Activated naive CD4-positive, alpha-beta T cell treated with anti-CD3 and anti-CD28 coated beads, Interleukin-2, amount 50 U/mL, for 24 hours (primary cell): ENCODE measurements at regions not wholly inside any gene's neighbourhood (a gene's known extent, or its start where the extent isn't known, plus 50 kb on each side); places are given as distances from the start of the nearest gene placed in this dataset.

Source experiments
- H3K27ac Mint-ChIP-seq: one replicate; pipeline ENCODE4 v1.8.0; 2021; ENCODE audit warnings: mild to moderate bottlenecking, mixed read lengths
- H3K27me3 Mint-ChIP-seq: one replicate; pipeline ENCODE4 v1.8.0; 2021; ENCODE audit warnings: mixed read lengths
- H3K36me3 Mint-ChIP-seq: one replicate; pipeline ENCODE4 v1.8.0; 2021; ENCODE audit warnings: mixed read lengths
- H3K4me1 Mint-ChIP-seq: one replicate; pipeline ENCODE4 v1.8.0; 2021; ENCODE audit warnings: mixed read lengths
- H3K4me3 Mint-ChIP-seq: one replicate; pipeline ENCODE4 v1.8.0; 2021; ENCODE audit warnings: mild to moderate bottlenecking, mixed read lengths
- H3K9me3 Mint-ChIP-seq: one replicate; pipeline ENCODE4 v1.8.0; 2021; ENCODE audit warnings: mixed read lengths

GRCh38 chr1:193944454-193944853, 758.0 kb upstream of the B3GALT2 start:
- H3K27ac Mint-ChIP-seq = no peak overlapping the region
- no peak overlapping the region for H3K4me3 Mint-ChIP-seq
- H3K9me3 Mint-ChIP-seq = no peaks in the 10 kb centered on the region
- peaks cover 2% of the 10 kb centered on the region for H3K36me3 Mint-ChIP-seq
- no peaks in the 10 kb centered on the region for H3K4me1 Mint-ChIP-seq
- no peaks in the 10 kb centered on the region for H3K27me3 Mint-ChIP-seq

- H3K9me3 Mint-ChIP-seq = no peaks in the 10 kb centered on the region
- H3K4me1 Mint-ChIP-seq = no peaks in the 10 kb centered on the region
- no peak overlapping the region for H3K4me3 Mint-ChIP-seq
- peaks cover 2% of the 10 kb centered on the region for H3K36me3 Mint-ChIP-seq
- H3K27ac Mint-ChIP-seq = no peak overlapping the region
- H3K27me3 Mint-ChIP-seq = no peaks in the 10 kb centered on the region
Observed at GRCh38 chr1:193940176-193940575, 753.8 kb upstream of the B3GALT2 start.

GRCh38 chr1:193939585-193939984, 753.2 kb upstream of the B3GALT2 start:
- H3K27ac Mint-ChIP-seq = no peak overlapping the region
- no peak overlapping the region for H3K4me3 Mint-ChIP-seq

GRCh38 chr1:193937308-193937707, 750.9 kb upstream of the B3GALT2 start:
- Mint-ChIP-seq H3K36me3 (peaks cover 2% of the 10 kb centered on the region), H3K9me3 (no peaks in the 10 kb centered on the region), H3K4me1 (no peaks in the 10 kb centered on the region), H3K4me3 (no peak overlapping the region), H3K27ac (no peak overlapping the region), H3K27me3 (no peaks in the 10 kb centered on the region)

More at GRCh38 chr1:193939585-193939984, 753.2 kb upstream of the B3GALT2 start:
- Mint-ChIP-seq H3K9me3 (no peaks in the 10 kb centered on the region), H3K4me1 (no peaks in the 10 kb centered on the region), H3K27me3 (no peaks in the 10 kb centered on the region), H3K36me3 (peaks cover 2% of the 10 kb centered on the region)

GRCh38 chr1:193932979-193933378, 746.6 kb upstream of the B3GALT2 start:
- H3K27ac Mint-ChIP-seq = no peak overlapping the region
- H3K9me3 Mint-ChIP-seq = no peaks in the 10 kb centered on the region
- H3K36me3 Mint-ChIP-seq = no peaks in the 10 kb centered on the region
- no peak overlapping the region for H3K4me3 Mint-ChIP-seq
- H3K27me3 Mint-ChIP-seq = no peaks in the 10 kb centered on the region
- peaks cover 5% of the 10 kb centered on the region for H3K4me1 Mint-ChIP-seq

GRCh38 chr1:193931356-193931755, 744.9 kb upstream of the B3GALT2 start:
- Mint-ChIP-seq H3K9me3 (peaks cover 3% of the 10 kb centered on the region), H3K27ac (no peak overlapping the region), H3K36me3 (peaks cover 2% of the 10 kb centered on the region), H3K27me3 (no peaks in the 10 kb centered on the region), H3K4me1 (peaks cover 5% of the 10 kb centered on the region), H3K4me3 (no peak overlapping the region)

- Mint-ChIP-seq H3K9me3 (peaks cover 5% of the 10 kb centered on the region), H3K27me3 (no peaks in the 10 kb centered on the region), H3K27ac (no peak overlapping the region), H3K4me1 (peaks cover 5% of the 10 kb centered on the region), H3K36me3 (peaks cover 2% of the 10 kb centered on the region), H3K4me3 (no peak overlapping the region)
Observed at GRCh38 chr1:193929374-193930033, 743.1 kb upstream of the B3GALT2 start.

- Mint-ChIP-seq H3K27ac (no peak overlapping the region), H3K36me3 (peaks cover 2% of the 10 kb centered on the region)
Observed at GRCh38 chr1:193927550-193927949, 741.1 kb upstream of the B3GALT2 start.

GRCh38 chr1:193926956-193927355, 740.5 kb upstream of the B3GALT2 start:
- peaks cover 2% of the 10 kb centered on the region for H3K36me3 Mint-ChIP-seq
- H3K9me3 Mint-ChIP-seq = peaks cover 5% of the 10 kb centered on the region
- H3K4me3 Mint-ChIP-seq = no peak overlapping the region
- H3K27ac Mint-ChIP-seq = no peak overlapping the region
- no peaks in the 10 kb centered on the region for H3K27me3 Mint-ChIP-seq
- H3K4me1 Mint-ChIP-seq = peaks cover 5% of the 10 kb centered on the region

More at GRCh38 chr1:193927550-193927949, 741.1 kb upstream of the B3GALT2 start:
- Mint-ChIP-seq H3K4me1 (peaks cover 5% of the 10 kb centered on the region), H3K27me3 (no peaks in the 10 kb centered on the region), H3K9me3 (peaks cover 5% of the 10 kb centered on the region), H3K4me3 (no peak overlapping the region)

GRCh38 chr1:193919827-193920226, 733.4 kb upstream of the B3GALT2 start:
- H3K9me3 Mint-ChIP-seq = no peaks in the 10 kb centered on the region
- H3K36me3 Mint-ChIP-seq = no peaks in the 10 kb centered on the region
- H3K27me3 Mint-ChIP-seq = no peaks in the 10 kb centered on the region
- no peak overlapping the region for H3K27ac Mint-ChIP-seq
- H3K4me3 Mint-ChIP-seq = no peak overlapping the region
- no peaks in the 10 kb centered on the region for H3K4me1 Mint-ChIP-seq

GRCh38 chr1:193916452-193916851, 730.0 kb upstream of the B3GALT2 start:
- H3K4me1 Mint-ChIP-seq = no peaks in the 10 kb centered on the region
- H3K27me3 Mint-ChIP-seq = no peaks in the 10 kb centered on the region
- H3K9me3 Mint-ChIP-seq = no peaks in the 10 kb centered on the region
- no peak overlapping the region for H3K27ac Mint-ChIP-seq
- no peak overlapping the region for H3K4me3 Mint-ChIP-seq
- no peaks in the 10 kb centered on the region for H3K36me3 Mint-ChIP-seq

- Mint-ChIP-seq H3K4me3 (no peak overlapping the region), H3K27ac (no peak overlapping the region), H3K9me3 (no peaks in the 10 kb centered on the region), H3K4me1 (no peaks in the 10 kb centered on the region), H3K27me3 (no peaks in the 10 kb centered on the region), H3K36me3 (no peaks in the 10 kb centered on the region)
Observed at GRCh38 chr1:193914871-193915270, 728.5 kb upstream of the B3GALT2 start.

- H3K36me3 Mint-ChIP-seq = no peaks in the 10 kb centered on the region
- no peak overlapping the region for H3K4me3 Mint-ChIP-seq
- H3K27ac Mint-ChIP-seq = no peak overlapping the region
- no peaks in the 10 kb centered on the region for H3K27me3 Mint-ChIP-seq
- no peaks in the 10 kb centered on the region for H3K9me3 Mint-ChIP-seq
- no peaks in the 10 kb centered on the region for H3K4me1 Mint-ChIP-seq
Observed at GRCh38 chr1:193909406-193910082, 723.1 kb upstream of the B3GALT2 start.

- no peaks in the 10 kb centered on the region for H3K27me3 Mint-ChIP-seq
Observed at GRCh38 chr1:193905288-193906085, 719.1 kb upstream of the B3GALT2 start.

GRCh38 chr1:193891788-193892187, 705.4 kb upstream of the B3GALT2 start:
- H3K27ac Mint-ChIP-seq = no peak overlapping the region
- no peaks in the 10 kb centered on the region for H3K4me1 Mint-ChIP-seq
- peaks cover 7% of the 10 kb centered on the region for H3K9me3 Mint-ChIP-seq
- H3K36me3 Mint-ChIP-seq = peaks cover 3% of the 10 kb centered on the region
- H3K4me3 Mint-ChIP-seq = no peak overlapping the region
- no peaks in the 10 kb centered on the region for H3K27me3 Mint-ChIP-seq

More at GRCh38 chr1:193905288-193906085, 719.1 kb upstream of the B3GALT2 start:
- Mint-ChIP-seq H3K27ac (no peak overlapping the region), H3K4me1 (no peaks in the 10 kb centered on the region), H3K4me3 (no peak overlapping the region), H3K9me3 (no peaks in the 10 kb centered on the region), H3K36me3 (no peaks in the 10 kb centered on the region)

- H3K4me1 Mint-ChIP-seq = no peaks in the 10 kb centered on the region
- no peak overlapping the region for H3K27ac Mint-ChIP-seq
- peaks cover 3% of the 10 kb centered on the region for H3K36me3 Mint-ChIP-seq
Observed at GRCh38 chr1:193890935-193891334, 704.5 kb upstream of the B3GALT2 start.

More at GRCh38 chr1:193890935-193891334, 704.5 kb upstream of the B3GALT2 start:
- no peaks in the 10 kb centered on the region for H3K27me3 Mint-ChIP-seq
- no peak overlapping the region for H3K4me3 Mint-ChIP-seq
- H3K9me3 Mint-ChIP-seq = peaks cover 7% of the 10 kb centered on the region
